ENCODE measurements at regions not wholly inside any gene's neighbourhood (a gene's known extent, or its start where the extent isn't known, plus 50 kb on each side); places are given as distances from the start of the nearest gene placed in this dataset.

- no peaks in the 10 kb centered on the region for H3K27me3 Mint-ChIP-seq
- H3K27me3 ChIP-seq (ENCODE audit: control insufficient read depth in 2 of 2, insufficient read depth in 2 of 2, low read length in 2 of 2) = no peaks in the 10 kb centered on the region
- H3K4me3 ChIP-seq (ENCODE audit: low read length) = no peak overlapping the region
- DNase-seq = no peak
- POLR2A ChIA-PET = no interaction called here
- no peak overlapping the region for H3K4me3 Mint-ChIP-seq
- no peaks in the 10 kb centered on the region for H3K9me3 Mint-ChIP-seq
- CTCF ChIA-PET = interaction anchor here (0.5 kb wide), 1 partner anchor 12 kb away, joined by 3 read pairs; no protein-coding TSS in a partner anchor
- no peak overlapping the region for H3K27ac Mint-ChIP-seq
- no peak for ATAC-seq
- H3K9me3 ChIP-seq (ENCODE audit: control insufficient read depth in 2 of 3, low read length in 3 of 3) = no peaks in the 10 kb centered on the region
- H3K27ac ChIP-seq (ENCODE audit: low read depth, low read length) = no peak overlapping the region
- no peaks in the 10 kb centered on the region for H3K4me1 Mint-ChIP-seq
- H3K36me3 ChIP-seq (ENCODE audit: control insufficient read depth in 2 of 3, insufficient read depth in 3 of 3, low read length in 3 of 3) = no peaks in the 10 kb centered on the region
- intact Hi-C loops (cut with micrococcal nuclease) = no loop called here
- no peaks in the 10 kb centered on the region for H3K36me3 Mint-ChIP-seq
- no peaks in the 10 kb centered on the region for H3K4me1 ChIP-seq (ENCODE audit: control insufficient read depth in 2 of 2, insufficient read depth in 2 of 2, low read length in 2 of 2)
Measured at GRCh38 chr2:19228181-19228593, 130.2 kb downstream of the OSR1 start.

- H3K27me3 ChIP-seq (ENCODE audit: control insufficient read depth in 2 of 2, insufficient read depth in 2 of 2, low read length in 2 of 2) = no peaks in the 10 kb centered on the region
- intact Hi-C loops (cut with micrococcal nuclease) = no loop called here
- POLR2A ChIA-PET = no interaction called here
- H3K4me3 ChIP-seq (ENCODE audit: low read length) = no peak overlapping the region
- Mint-ChIP-seq H3K4me1 (no peaks in the 10 kb centered on the region), H3K36me3 (no peaks in the 10 kb centered on the region), H3K4me3 (no peak overlapping the region), H3K27ac (no peak overlapping the region), H3K9me3 (no peaks in the 10 kb centered on the region), H3K27me3 (no peaks in the 10 kb centered on the region)
- H3K36me3 ChIP-seq (ENCODE audit: control insufficient read depth in 2 of 3, insufficient read depth in 3 of 3, low read length in 3 of 3) = no peaks in the 10 kb centered on the region
- ATAC-seq (no peak), DNase-seq (no peak)
- no peaks in the 10 kb centered on the region for H3K9me3 ChIP-seq (ENCODE audit: control insufficient read depth in 2 of 3, low read length in 3 of 3)
- H3K4me1 ChIP-seq (ENCODE audit: control insufficient read depth in 2 of 2, insufficient read depth in 2 of 2, low read length in 2 of 2) = no peaks in the 10 kb centered on the region
- H3K27ac ChIP-seq (ENCODE audit: low read depth, low read length) = no peak overlapping the region
- CTCF ChIA-PET = no interaction called here
Measured at GRCh38 chr2:19226871-19227270, 131.6 kb downstream of the OSR1 start.

- no peak overlapping the region for H3K4me3 Mint-ChIP-seq
- Histone ChIP-seq H3K36me3 (ENCODE audit: control insufficient read depth in 2 of 3, insufficient read depth in 3 of 3, low read length in 3 of 3) (no peaks in the 10 kb centered on the region), H3K4me1 (ENCODE audit: control insufficient read depth in 2 of 2, insufficient read depth in 2 of 2, low read length in 2 of 2) (no peaks in the 10 kb centered on the region), H3K27ac (ENCODE audit: low read depth, low read length) (no peak overlapping the region), H3K27me3 (ENCODE audit: control insufficient read depth in 2 of 2, insufficient read depth in 2 of 2, low read length in 2 of 2) (no peaks in the 10 kb centered on the region), H3K4me3 (ENCODE audit: low read length) (no peak overlapping the region), H3K9me3 (ENCODE audit: control insufficient read depth in 2 of 3, low read length in 3 of 3) (no peaks in the 10 kb centered on the region)
- POLR2A ChIA-PET = no interaction called here
- H3K27me3 Mint-ChIP-seq = no peaks in the 10 kb centered on the region
- no peaks in the 10 kb centered on the region for H3K4me1 Mint-ChIP-seq
- no peaks in the 10 kb centered on the region for H3K9me3 Mint-ChIP-seq
- intact Hi-C loops (cut with micrococcal nuclease) = no loop called here
- CTCF ChIA-PET = interaction anchor here (0.6 to 0.7 kb wide), 2 partner anchors 18 to 170 kb away, joined by 3 read pairs; no protein-coding TSS in a partner anchor
- H3K36me3 Mint-ChIP-seq = no peaks in the 10 kb centered on the region
- no peak overlapping the region for H3K27ac Mint-ChIP-seq
- ATAC-seq (no peak), DNase-seq (no peak)
Measured at GRCh38 chr2:19226386-19226785, 132.0 kb downstream of the OSR1 start.

- H3K9me3 Mint-ChIP-seq = no peaks in the 10 kb centered on the region
- no peaks in the 10 kb centered on the region for H3K36me3 Mint-ChIP-seq
- ChIA-PET CTCF (interaction anchor here (0.6 to 0.7 kb wide), 2 partner anchors 19 to 170 kb away, joined by 3 read pairs; no protein-coding TSS in a partner anchor), POLR2A (no interaction called here)
- no peak overlapping the region for H3K27ac Mint-ChIP-seq
- ATAC-seq (no peak), DNase-seq (no peak)
- intact Hi-C loops (cut with micrococcal nuclease) = no loop called here
- no peaks in the 10 kb centered on the region for H3K27me3 ChIP-seq (ENCODE audit: control insufficient read depth in 2 of 2, insufficient read depth in 2 of 2, low read length in 2 of 2)
- H3K9me3 ChIP-seq (ENCODE audit: control insufficient read depth in 2 of 3, low read length in 3 of 3) = no peaks in the 10 kb centered on the region
- H3K4me3 Mint-ChIP-seq = no peak overlapping the region
- no peak overlapping the region for H3K27ac ChIP-seq (ENCODE audit: low read depth, low read length)
- no peaks in the 10 kb centered on the region for H3K36me3 ChIP-seq (ENCODE audit: control insufficient read depth in 2 of 3, insufficient read depth in 3 of 3, low read length in 3 of 3)
- no peak overlapping the region for H3K4me3 ChIP-seq (ENCODE audit: low read length)
- H3K4me1 Mint-ChIP-seq = no peaks in the 10 kb centered on the region
- no peaks in the 10 kb centered on the region for H3K4me1 ChIP-seq (ENCODE audit: control insufficient read depth in 2 of 2, insufficient read depth in 2 of 2, low read length in 2 of 2)
- H3K27me3 Mint-ChIP-seq = no peaks in the 10 kb centered on the region
Measured at GRCh38 chr2:19225931-19226330, 132.5 kb downstream of the OSR1 start.

- Histone ChIP-seq H3K4me3 (ENCODE audit: low read length) (no peak overlapping the region), H3K27me3 (ENCODE audit: control insufficient read depth in 2 of 2, insufficient read depth in 2 of 2, low read length in 2 of 2) (no peaks in the 10 kb centered on the region), H3K9me3 (ENCODE audit: control insufficient read depth in 2 of 3, low read length in 3 of 3) (no peaks in the 10 kb centered on the region), H3K27ac (ENCODE audit: low read depth, low read length) (no peak overlapping the region), H3K4me1 (ENCODE audit: control insufficient read depth in 2 of 2, insufficient read depth in 2 of 2, low read length in 2 of 2) (no peaks in the 10 kb centered on the region), H3K36me3 (ENCODE audit: control insufficient read depth in 2 of 3, insufficient read depth in 3 of 3, low read length in 3 of 3) (no peaks in the 10 kb centered on the region)
- DNase-seq = no peak
- Mint-ChIP-seq H3K27ac (no peak overlapping the region), H3K4me1 (no peaks in the 10 kb centered on the region), H3K9me3 (no peaks in the 10 kb centered on the region), H3K4me3 (no peak overlapping the region), H3K27me3 (no peaks in the 10 kb centered on the region), H3K36me3 (no peaks in the 10 kb centered on the region)
- no peak for ATAC-seq
- CTCF ChIA-PET = no interaction called here
- intact Hi-C loops (cut with micrococcal nuclease) = no loop called here
- POLR2A ChIA-PET = no interaction called here
Measured at GRCh38 chr2:19225126-19225525, 133.3 kb downstream of the OSR1 start.

- DNase-seq = no peak
- no peaks in the 10 kb centered on the region for H3K4me1 ChIP-seq (ENCODE audit: control insufficient read depth in 2 of 2, insufficient read depth in 2 of 2, low read length in 2 of 2)
- Mint-ChIP-seq H3K36me3 (no peaks in the 10 kb centered on the region), H3K27ac (no peak overlapping the region), H3K4me3 (no peak overlapping the region), H3K4me1 (no peaks in the 10 kb centered on the region), H3K9me3 (no peaks in the 10 kb centered on the region), H3K27me3 (no peaks in the 10 kb centered on the region)
- CTCF ChIA-PET = no interaction called here
- no peak overlapping the region for H3K27ac ChIP-seq (ENCODE audit: low read depth, low read length)
- H3K36me3 ChIP-seq (ENCODE audit: control insufficient read depth in 2 of 3, insufficient read depth in 3 of 3, low read length in 3 of 3) = no peaks in the 10 kb centered on the region
- H3K9me3 ChIP-seq (ENCODE audit: control insufficient read depth in 2 of 3, low read length in 3 of 3) = no peaks in the 10 kb centered on the region
- no peak overlapping the region for H3K4me3 ChIP-seq (ENCODE audit: low read length)
- H3K27me3 ChIP-seq (ENCODE audit: control insufficient read depth in 2 of 2, insufficient read depth in 2 of 2, low read length in 2 of 2) = no peaks in the 10 kb centered on the region
- no peak for ATAC-seq
- intact Hi-C loops (cut with micrococcal nuclease) = no loop called here
- POLR2A ChIA-PET = no interaction called here
Measured at GRCh38 chr2:19224486-19224885, 133.9 kb downstream of the OSR1 start.

DNA sequence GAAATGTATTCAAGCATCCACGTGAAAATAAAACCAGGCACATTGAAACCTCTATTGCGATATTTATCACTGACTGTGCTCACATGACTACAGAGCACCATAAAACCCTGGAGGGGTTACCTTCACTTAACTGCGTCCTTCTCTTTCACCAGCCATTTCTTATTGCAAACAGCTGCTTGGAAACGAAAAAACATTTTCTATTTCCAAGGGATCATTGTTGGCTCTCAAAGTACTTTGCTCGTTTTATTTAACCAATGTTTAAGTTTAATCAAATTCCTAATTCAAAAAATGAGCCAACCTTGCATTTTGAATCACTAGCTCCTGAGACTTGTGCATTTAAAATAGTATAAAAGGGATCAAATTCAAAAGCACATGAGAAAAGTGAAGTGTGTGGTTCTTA lies 134.4 kb downstream of the OSR1 start:
- Mint-ChIP-seq H3K27ac (no peak overlapping the region), H3K4me1 (no peaks in the 10 kb centered on the region), H3K9me3 (no peaks in the 10 kb centered on the region), H3K36me3 (no peaks in the 10 kb centered on the region), H3K27me3 (no peaks in the 10 kb centered on the region), H3K4me3 (no peak overlapping the region)
- no peak for ATAC-seq
- H3K36me3 ChIP-seq (ENCODE audit: control insufficient read depth in 2 of 3, insufficient read depth in 3 of 3, low read length in 3 of 3) = no peaks in the 10 kb centered on the region
- CTCF ChIA-PET = no interaction called here
- no peaks in the 10 kb centered on the region for H3K9me3 ChIP-seq (ENCODE audit: control insufficient read depth in 2 of 3, low read length in 3 of 3)
- H3K27me3 ChIP-seq (ENCODE audit: control insufficient read depth in 2 of 2, insufficient read depth in 2 of 2, low read length in 2 of 2) = no peaks in the 10 kb centered on the region
- POLR2A ChIA-PET = no interaction called here
- no peak for DNase-seq
- intact Hi-C loops (cut with micrococcal nuclease) = no loop called here
- H3K4me3 ChIP-seq (ENCODE audit: low read length) = no peak overlapping the region
- no peak overlapping the region for H3K27ac ChIP-seq (ENCODE audit: low read depth, low read length)
- no peaks in the 10 kb centered on the region for H3K4me1 ChIP-seq (ENCODE audit: control insufficient read depth in 2 of 2, insufficient read depth in 2 of 2, low read length in 2 of 2)
